Keratinocyte (primary cell): ENCODE measurements at regions not wholly inside any gene's neighbourhood (a gene's known extent, or its start where the extent isn't known, plus 50 kb on each side); places are given as distances from the start of the nearest gene placed in this dataset.

Experiments
- DNase-seq: peaks from one replicate; pipeline ENCODE4 v3.0.0-alpha.2; 2011; ENCODE audit warnings: low read depth, missing footprints, low spot score
- FAIRE-seq: peaks from 2 replicates; lab custom pipeline; 2011; peaks lifted over from hg19 to GRCh38; lab: Jason Lieb, UNC
- H2AFZ ChIP-seq: 2 replicates; pipeline ENCODE4 v1.6.0; 2012; ENCODE audit warnings: low read length, control low read depth, inconsistent platforms; ENCODE audit not compliant: control insufficient read depth
- H3K27ac ChIP-seq: 2 replicates; pipeline ENCODE4 v1.5.1; 2011; ENCODE audit warnings: low read length; ENCODE audit not compliant: control insufficient read depth, insufficient read depth
- H3K27me3 ChIP-seq: 3 replicates; pipeline ENCODE4 v1.6.0; 2011; ENCODE audit warnings: low read length; ENCODE audit not compliant: control insufficient read depth, insufficient read depth; ENCODE audit errors: extremely low read depth
- H3K36me3 ChIP-seq, 2 experiments: 2 replicates in 1 of 2; 3 replicates in 1 of 2; pipeline ENCODE4 v1.5.1; 2011; ENCODE audit warnings: low read length in 2 of 2, mild to moderate bottlenecking in 1 of 2; ENCODE audit not compliant: control insufficient read depth in 2 of 2, insufficient read depth in 2 of 2; ENCODE audit errors: extremely low read depth in 1 of 2
- H3K4me1 ChIP-seq: 3 replicates; pipeline ENCODE4 v1.5.1; 2011; ENCODE audit warnings: low read length; ENCODE audit not compliant: control insufficient read depth, insufficient read depth; ENCODE audit errors: extremely low read depth
- H3K4me2 ChIP-seq: 3 replicates; pipeline ENCODE4 v1.6.0; 2011; ENCODE audit warnings: low read depth, low read length; ENCODE audit not compliant: control insufficient read depth, insufficient read depth; ENCODE audit errors: extremely low read depth
- H3K4me3 ChIP-seq, 3 experiments: fragments of 200-600 bp in 1 of 3; sonication (generic) in 1 of 3; 2 replicates in 2 of 3; 3 replicates in 1 of 3; pipeline ENCODE4 v1.5.1; 2011 to 2016; ENCODE audit warnings: low read length in 3 of 3, mild to moderate bottlenecking in 3 of 3, control low read depth in 2 of 3, inconsistent platforms in 1 of 3, low read depth in 1 of 3, mixed read lengths in 1 of 3, mixed run types in 1 of 3, moderate library complexity in 1 of 3; ENCODE audit not compliant: control insufficient read depth in 2 of 3, insufficient read depth in 2 of 3; ENCODE audit errors: extremely low read depth in 1 of 3
- H3K79me2 ChIP-seq: 2 replicates; pipeline ENCODE4 v1.6.0; 2012; ENCODE audit warnings: low read length; ENCODE audit not compliant: control insufficient read depth, insufficient read depth
- H3K9ac ChIP-seq: 3 replicates; pipeline ENCODE4 v1.6.0; 2011; ENCODE audit warnings: low read length; ENCODE audit not compliant: control insufficient read depth, insufficient read depth; ENCODE audit errors: extremely low read depth
- H3K9me1 ChIP-seq: 3 replicates; pipeline ENCODE4 v1.6.0; 2011; ENCODE audit warnings: low read length; ENCODE audit not compliant: control insufficient read depth, insufficient read depth; ENCODE audit errors: extremely low read depth
- H3K9me3 ChIP-seq: 2 replicates; pipeline ENCODE4 v1.5.1; 2012; ENCODE audit warnings: low read depth, low read length; ENCODE audit not compliant: control insufficient read depth
- H4K20me1 ChIP-seq: 3 replicates; pipeline ENCODE4 v1.6.0; 2011; ENCODE audit warnings: low read length; ENCODE audit not compliant: control insufficient read depth, insufficient read depth; ENCODE audit errors: extremely low read depth
- CTCF ChIP-seq, 3 experiments: IDR thresholded peaks in 1 of 3; conservative IDR thresholded peaks in 1 of 3; optimal IDR thresholded peaks in 1 of 3; 2 replicates in 2 of 3; 3 replicates in 1 of 3; pipeline versions ENCODE3 to v1.5.1; 2011; ENCODE audit warnings: low read length in 3 of 3, mild to moderate bottlenecking in 3 of 3, moderate library complexity in 2 of 3, control low read depth in 1 of 3, inconsistent platforms in 1 of 3; ENCODE audit not compliant: insufficient read depth in 2 of 3; ENCODE audit errors: extremely low read depth in 1 of 3
- EZH2 ChIP-seq: IDR thresholded peaks from one replicate; pipeline ENCODE4 v1.6.1; 2012; ENCODE audit warnings: inconsistent platforms, mild to moderate bottlenecking, low read length, moderate library complexity
- dilution Hi-C: fragments of 300-500 bp; cut with MboI; formaldehyde crosslinking; loops from one replicate; pipeline ENCODE4 v1.7.0; 2020; ENCODE audit warnings: low sequenced_read_pairs; ENCODE audit not compliant: extremely low pct_ligation_motif_present

DNA sequence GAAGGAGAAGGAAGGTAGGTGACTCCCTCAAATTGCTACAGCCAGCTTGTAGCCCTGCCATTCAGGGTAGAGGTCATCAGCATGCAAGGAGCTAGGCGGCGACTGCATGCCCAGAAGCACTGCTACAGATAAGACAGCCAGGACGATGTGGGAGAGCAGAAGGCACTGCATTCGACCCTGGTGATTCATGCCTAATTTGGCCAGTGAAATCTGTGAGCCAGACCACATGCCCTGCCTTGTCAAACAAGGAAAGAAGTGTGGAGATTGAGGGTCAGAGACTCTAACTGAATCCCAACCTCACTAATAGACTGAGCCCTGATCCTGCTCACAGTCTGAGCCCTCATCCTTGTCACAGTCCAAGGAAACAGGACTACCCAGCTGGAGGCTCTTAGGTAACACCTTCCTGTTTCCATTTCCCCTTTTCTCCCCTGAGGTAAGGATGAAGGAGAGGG, 86.6 kb downstream of the LINGO1 start:
- Histone ChIP-seq H3K9me3 (no peaks in the 10 kb centered on the region), H3K9me1 (no peaks in the 10 kb centered on the region), H3K79me2 (no peaks in the 10 kb centered on the region), H3K9ac (no peak overlapping the region), H3K36me3 (no peaks in the 10 kb centered on the region), H3K27me3 (peaks cover 3% of the 10 kb centered on the region), H4K20me1 (no peaks in the 10 kb centered on the region), H2AFZ (no peak overlapping the region), H3K4me2 (no peak overlapping the region), H3K27ac (no peak overlapping the region), H3K4me1 (peaks cover 9% of the 10 kb centered on the region), H3K4me3 (no peak overlapping the region)
- DNase-seq (peak; percentile 7), FAIRE-seq (peak; percentile 81)
- TF ChIP-seq EZH2: no peak
- TF ChIP-seq CTCF (optimal IDR thresholded peaks at IDR 0.05 in 1 of 3, IDR thresholded peaks at IDR 0.05 in 1 of 3, conservative IDR thresholded peaks at IDR 0.05 in 1 of 3; ENCODE audit: extremely low read depth in 1 of 3, insufficient read depth in 2 of 3, low read length in 3 of 3): no peak
- dilution Hi-C loops: no loop called here

- H3K79me2 ChIP-seq: no peaks in the 10 kb centered on the region
- no peak for TF ChIP-seq EZH2
- no peak for TF ChIP-seq CTCF (optimal IDR thresholded peaks at IDR 0.05 in 1 of 3, IDR thresholded peaks at IDR 0.05 in 1 of 3, conservative IDR thresholded peaks at IDR 0.05 in 1 of 3; ENCODE audit: extremely low read depth in 1 of 3, insufficient read depth in 2 of 3, low read length in 3 of 3)
- H3K9me1 ChIP-seq: no peaks in the 10 kb centered on the region
- H4K20me1 ChIP-seq: no peaks in the 10 kb centered on the region
- no peak overlapping the region for H3K27ac ChIP-seq
- H3K9me3 ChIP-seq: no peaks in the 10 kb centered on the region
- H3K36me3 ChIP-seq: no peaks in the 10 kb centered on the region
- H3K9ac ChIP-seq: no peak overlapping the region
- no peak overlapping the region for H3K4me2 ChIP-seq
- peaks cover 9% of the 10 kb centered on the region for H3K4me1 ChIP-seq
- H2AFZ ChIP-seq: no peak overlapping the region
- H3K4me3 ChIP-seq: no peak overlapping the region
- dilution Hi-C loops: no loop called here
- H3K27me3 ChIP-seq: peaks cover 3% of the 10 kb centered on the region
- DNase-seq: no peak
- FAIRE-seq: no peak
These were observed 87.7 kb downstream of the LINGO1 start for GRCh38 chr15:77545058-77545457.
